ENCODE measurements at regions not wholly inside any gene's neighbourhood (a gene's known extent, or its start where the extent isn't known, plus 50 kb on each side); places are given as distances from the start of the nearest gene placed in this dataset.

DNA sequence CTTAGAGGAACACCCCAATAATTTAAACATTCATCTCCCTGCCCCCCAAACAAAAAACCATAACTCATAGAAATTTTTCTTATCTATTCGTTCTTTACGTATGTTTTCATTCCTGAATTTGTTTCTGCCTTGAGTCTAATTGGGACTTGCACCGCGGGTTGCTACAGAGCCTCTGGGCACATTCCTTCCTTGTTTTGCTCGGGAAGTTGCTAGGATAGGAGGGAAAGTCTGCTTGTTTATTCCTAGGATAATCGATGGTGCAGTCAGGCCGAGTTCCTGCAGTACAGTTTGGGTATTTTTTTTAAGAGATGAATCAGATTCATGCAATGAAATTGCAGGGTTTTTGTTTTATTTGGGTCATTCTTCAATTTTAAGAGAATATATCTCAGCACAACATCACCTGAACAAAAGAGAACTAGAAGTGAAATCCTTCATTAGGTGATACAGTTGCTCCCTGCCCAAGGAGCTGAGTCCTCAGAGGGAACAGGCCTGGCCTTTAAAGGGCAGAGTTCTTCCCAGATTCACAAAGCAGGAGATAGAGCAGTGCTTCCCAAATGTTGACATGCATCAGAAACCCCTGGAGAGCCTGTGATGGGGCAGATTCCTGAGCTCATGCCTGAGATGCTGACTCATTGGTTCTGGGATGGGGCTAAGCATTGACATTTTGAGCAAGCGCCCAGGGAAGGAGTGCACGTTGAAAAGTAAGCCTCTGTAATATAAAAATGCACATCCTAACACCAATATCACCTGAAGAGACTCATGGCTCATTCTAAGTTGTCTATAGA is 114.9 kb upstream of the FAM9B start:
- no peak for DNase-seq

DNA sequence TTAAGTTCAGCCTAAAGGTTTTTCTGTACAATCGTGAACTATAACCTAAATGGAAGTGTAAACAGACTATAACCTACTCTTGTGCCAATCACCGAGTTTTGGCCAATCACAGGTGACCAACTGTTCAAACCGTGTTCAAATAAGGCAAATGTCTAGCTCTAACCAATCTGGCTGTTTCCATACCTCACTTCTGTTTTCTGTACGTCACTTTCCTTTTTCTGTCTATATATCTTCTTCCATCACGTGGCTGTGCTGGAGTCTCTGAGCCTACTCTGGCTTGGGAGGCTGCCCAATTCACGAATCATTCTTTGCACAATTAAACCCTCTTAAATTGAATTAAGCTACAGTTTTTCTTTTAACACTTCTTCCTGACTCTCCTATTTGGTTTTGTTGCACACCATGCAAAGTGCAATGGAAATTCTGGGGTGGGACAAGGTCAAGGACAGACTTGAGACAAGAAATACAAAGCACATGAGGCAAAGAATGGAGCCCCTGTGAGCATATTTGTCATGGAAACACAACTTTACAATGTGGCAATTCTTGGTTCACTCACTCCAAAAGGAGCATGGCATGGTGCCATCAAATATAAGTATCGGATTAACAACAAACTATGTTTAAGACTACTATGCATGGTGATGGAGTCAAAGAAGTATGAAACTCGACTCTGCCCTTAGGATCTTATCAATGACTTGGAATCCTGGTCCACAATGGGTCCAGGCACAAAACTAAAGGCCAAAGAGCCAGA is 115.7 kb upstream of the FAM9B start:
- DNase-seq = no peak

DNA sequence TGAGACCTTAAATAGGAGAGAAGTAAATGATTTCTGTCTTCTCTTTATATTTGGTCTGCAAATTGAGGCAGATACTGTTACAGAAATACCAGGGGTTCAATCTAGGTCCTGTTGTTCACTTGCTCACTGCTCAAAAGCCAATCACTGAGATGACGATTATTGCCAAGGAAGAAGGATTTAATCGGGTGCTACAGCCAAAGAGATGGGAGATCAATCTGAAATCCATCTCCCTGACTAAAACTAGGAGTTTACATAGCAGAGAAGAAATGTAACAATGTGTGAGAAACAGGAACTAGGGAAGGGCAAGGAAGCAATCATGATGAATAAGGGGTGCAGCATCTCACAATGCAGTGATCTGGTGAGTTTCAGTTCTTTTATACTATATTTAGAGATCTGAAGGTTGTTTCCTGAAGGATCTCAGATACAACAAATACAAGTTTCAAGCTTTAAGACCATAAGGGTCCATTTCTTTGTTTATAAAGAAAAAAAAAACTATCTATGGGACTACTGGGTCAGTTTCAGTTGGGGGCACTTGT is 117.9 kb upstream of the FAM9B start:
- DNase-seq = no peak

DNA sequence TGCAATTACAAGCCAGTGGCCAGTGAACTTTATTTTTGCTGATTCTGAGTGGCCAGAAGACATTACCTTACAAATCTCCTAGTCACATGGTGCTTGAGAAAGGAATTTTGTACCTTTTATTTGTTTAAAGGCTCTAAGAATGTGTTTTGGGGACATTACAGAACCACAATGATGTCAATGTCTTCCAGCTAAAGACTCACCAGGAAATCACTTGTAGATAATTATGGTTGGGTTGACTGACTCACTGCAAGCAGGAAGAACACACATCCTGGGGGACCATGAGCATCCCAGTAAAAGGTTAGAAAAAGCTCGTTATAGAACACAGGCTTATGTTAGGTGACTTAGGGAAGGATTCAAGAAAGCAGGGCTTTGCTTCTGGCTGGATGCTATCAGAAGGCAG is 119.4 kb upstream of the FAM9B start:
- no peak for DNase-seq

DNA sequence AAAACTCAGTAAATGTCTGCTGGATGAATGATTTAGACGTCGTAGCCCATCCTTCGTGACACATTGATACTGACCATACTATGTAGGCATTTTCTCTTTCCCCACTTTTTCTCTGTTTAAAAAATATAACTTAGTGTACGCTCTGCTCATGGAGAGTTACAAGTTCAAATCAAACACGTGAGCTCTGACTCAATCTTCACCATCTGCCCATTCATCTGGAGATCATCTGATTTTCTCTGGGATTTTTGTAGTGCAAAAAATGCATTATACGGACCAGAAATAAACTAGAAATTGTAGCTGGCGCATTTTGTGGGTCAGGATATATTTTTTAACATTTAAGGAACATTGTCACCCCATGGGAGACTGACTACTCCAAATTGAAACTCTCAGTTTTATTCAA is 124.7 kb upstream of the FAM9B start:
- DNase-seq = no peak

DNA sequence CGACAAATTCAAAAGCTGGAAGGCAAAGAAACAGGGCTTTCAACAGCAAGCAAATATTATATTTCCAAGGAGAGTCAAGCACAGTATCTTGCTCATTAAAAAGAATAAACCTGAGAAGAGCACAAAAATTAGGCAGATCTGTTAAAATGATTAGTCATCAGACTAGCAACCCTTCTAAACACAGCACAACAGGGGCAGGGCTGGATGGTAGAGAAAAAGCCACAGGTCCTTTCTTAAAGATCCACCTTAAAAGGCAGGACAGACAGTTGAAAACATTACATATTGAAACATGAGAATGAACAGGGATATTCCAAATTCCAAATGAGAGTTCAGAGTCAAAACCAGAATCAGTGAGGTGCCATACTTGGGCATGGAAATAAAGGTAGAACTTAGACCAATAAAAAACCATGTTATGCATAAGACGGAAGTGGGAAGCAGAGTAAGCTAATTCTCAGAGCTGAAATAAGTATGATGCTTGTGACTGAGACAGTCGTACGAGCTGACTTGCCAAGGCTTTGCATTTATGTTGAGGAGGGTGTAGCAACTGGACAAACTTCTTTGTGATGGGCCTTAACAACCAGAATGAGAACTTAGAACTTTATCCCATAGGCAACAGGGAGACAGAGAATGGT is 126.9 kb upstream of the FAM9B start:
- DNase-seq = no peak

DNA sequence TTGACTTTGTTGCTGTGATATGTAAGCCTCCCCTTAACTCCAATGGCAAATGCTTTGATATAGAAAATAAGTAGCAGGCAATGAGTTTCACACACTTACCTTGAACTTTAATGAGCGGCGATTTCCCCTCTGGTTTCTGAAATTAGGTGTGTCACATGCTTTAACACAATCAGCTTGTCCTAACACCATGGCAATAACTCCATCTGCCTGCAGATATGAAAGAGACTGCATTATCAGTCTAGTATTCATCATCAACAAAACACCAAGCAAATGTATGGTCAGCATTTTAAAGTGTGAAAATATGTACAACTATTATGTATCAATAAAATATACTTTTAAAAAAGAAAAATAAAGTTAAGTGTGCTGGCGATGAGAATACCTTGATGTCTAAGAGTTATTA is 128.8 kb upstream of the FAM9B start:
- DNase-seq = no peak

DNA sequence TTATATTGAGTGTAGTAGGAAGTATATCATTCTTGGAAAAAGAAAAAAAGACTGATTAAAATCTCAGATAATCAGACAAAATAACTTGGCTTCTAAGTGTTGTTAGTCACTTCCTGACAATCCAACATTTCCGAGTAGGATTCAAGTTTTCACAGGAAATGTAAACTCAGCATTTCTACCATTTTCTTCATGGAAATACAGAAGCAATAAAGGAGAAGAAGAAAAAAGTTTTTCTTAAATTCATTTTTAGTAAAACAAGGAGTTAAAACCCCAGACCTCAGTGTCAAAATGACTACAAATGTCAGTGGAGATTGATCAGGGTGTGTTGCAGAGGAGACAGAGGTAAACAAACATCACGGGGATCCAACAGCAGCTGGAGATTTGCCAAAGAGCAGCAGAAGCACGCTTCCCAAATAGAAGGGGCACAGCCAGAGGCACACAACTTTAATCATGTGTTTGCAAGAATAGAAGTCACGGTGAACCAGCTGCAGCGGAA is 129.3 kb upstream of the FAM9B start:
- no peak for DNase-seq

DNA sequence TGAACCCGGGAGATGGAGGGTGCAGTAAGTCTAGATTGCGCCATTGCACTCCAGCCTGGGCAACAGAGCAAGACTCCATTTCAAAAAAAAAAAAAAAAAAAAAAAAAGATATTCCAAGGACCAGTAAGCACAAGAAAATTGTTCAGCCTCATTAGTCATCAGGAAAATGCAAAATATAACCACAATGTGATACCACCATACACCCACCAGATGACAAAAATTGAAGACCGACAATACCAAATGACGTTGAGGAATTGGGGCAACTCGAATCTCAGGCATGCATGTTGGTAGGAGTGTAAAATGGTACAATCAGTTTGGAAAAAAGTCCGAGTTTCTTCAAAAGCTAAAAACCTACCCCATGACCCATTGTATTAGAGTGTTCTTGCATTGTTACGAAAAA is 130.2 kb upstream of the FAM9B start:
- no peak for DNase-seq

DNA sequence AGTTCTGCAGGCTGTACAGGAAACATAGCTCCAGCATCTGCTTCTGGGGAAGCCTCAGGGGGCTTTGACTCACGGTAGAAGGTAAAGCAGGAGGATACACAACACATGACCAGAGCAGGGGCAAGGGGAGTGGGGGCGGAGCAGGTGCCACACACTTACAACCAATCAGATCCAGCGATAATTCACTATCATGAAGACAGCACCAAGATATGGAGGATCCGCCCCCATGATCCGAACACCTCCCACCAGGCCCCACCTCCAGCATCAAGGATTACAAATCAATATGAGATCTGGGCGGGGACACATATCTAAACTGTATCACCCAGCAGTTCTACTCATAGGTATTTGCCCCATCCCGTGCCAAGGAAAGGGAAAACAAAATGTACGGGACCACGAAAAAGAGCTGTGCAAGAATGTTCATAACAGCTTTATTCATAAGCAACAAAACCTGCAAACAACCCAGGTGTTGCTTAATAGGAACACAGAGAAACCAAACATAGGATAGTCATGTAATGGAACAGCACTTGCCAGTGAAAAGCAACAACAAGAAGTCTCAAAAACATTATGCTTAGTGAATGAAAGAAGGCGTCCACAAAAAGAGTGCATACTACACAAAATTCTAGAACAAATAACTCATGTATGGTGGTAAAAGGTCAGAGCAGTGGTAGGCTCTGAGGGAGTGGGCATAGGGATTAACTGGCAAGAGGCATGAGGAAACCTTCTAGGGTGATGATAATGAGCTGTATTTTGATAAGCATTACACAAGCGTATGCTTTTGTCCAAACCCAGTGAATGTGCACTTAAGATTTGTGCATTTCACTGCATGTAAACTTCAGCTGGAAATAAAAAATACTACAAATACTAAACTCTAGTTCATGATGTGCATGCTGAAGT is 130.9 kb upstream of the FAM9B start:
- DNase-seq = no peak

DNA sequence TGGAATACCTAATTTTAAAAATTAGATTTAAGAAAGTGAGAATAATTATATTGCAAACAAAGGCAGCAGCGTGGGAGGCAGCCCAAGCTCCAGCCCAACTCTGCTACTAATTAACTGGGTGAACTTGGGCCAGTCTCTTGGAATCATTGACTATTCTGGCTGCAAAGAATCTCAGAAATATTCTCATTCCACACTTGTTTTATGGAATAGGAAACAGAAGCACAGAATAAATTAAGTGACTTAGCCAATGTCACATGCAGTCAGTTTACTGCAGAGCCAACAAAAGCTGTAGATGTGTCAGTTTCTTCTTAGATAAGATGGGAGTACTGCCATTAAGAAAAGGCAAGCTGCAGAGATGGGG is 132.6 kb upstream of the FAM9B start:
- DNase-seq = no peak

DNA sequence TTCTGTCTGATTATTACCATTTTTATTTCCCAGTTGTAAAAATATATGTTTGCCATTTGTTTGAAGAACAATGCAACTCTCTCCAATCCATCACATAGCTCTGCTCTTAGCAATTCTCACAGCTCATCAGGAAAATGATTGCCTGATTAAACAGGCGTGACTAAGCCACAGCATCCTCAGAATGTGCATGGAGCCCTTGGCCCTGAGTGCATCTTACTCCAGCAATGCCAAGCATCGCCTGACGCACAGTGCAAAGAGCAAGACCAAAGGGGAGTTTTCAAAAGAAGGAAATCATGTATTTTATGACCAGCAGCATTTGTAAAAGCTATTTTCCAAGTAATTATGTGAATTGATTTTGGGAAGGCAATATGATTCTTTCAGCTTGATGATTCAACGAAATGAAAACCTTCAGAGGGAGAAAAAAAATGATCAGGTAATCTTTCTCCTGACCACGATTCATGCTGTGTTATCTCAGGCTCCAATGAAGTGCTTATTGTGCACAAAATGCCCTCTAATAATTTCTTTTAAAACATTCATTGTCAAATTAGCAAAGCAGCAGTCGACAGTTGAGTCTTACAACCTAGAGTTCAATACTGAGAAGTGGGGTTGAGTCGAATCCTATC is 138.0 kb upstream of the FAM9B start:
- no peak for DNase-seq

DNA sequence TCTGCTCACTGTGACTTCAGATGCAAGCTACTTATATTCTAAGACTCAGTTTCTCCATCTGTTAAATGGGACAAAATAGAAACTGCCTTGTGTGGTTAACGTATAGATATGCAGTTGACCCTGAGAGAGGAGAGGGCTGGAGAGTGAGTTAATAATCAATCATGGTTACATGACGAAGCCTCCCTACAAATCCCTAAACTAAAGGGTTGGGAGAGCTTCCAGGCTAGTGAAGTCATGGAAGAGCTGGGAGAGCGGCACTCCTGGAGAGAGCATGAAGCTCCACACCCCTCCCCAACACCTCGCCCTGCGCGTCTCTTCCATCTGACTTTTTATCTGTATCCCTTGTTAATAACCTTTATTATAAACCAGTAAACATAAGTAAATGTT is 138.5 kb upstream of the FAM9B start:
- no peak for DNase-seq

DNA sequence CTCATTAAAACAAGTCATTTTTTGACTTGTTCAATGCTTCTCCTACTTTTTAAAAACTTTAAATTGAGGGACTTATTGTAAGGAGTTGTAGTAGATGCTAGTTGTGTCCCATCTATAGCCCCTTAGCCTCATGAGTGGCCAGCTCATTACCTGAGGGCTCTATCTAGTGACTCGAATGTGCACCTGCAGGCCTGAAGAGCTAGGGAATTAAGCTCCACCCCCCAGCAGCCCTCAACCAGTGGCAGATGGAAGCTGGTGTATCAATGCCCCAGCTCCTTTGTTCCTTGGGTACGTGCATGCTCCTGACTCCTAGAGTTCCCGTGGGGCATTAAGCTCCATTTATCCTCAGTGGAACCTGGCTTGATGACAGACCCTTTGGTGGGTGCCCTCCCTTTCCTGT is 146.7 kb upstream of the FAM9B start:
- no peak for DNase-seq

DNA sequence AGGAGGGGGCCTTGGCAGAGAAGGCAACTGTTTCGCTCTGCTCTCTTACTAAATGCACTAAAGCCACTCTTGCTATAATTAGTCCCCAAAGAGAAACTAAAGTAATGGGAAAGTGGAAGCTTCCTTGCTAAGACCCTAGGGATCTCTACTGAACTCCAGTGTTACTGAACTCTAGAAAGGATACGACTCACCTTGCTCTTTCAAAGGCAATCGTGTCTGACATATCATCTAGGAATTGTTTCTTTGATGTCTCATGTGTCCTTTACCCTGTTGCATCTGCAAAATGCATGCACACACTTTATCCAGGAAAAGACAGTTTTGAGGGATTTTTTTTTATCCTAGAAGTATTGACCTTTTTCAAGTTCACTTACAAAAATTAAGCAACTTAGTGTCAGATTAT is 148.1 kb upstream of the FAM9B start:
- DNase-seq = no peak

DNA sequence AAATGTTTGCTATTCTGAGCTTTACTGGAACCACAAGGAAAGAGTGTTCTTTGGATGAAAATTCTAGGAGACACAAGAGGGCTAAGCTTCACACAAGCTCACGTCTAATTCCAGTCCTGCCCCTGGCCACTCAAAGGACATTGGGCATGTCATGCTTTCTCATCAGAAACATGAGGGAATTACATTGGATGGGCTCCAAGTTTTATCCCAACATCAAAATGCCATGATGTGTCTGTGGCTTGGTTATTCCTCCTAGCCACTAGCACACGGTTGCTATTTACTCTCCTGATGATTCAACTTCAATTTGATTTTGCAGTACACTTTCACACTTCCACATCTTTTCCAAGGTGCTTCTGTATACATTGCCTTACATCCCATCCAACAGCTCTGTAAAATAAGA is 149.6 kb upstream of the FAM9B start:
- DNase-seq = no peak

DNA sequence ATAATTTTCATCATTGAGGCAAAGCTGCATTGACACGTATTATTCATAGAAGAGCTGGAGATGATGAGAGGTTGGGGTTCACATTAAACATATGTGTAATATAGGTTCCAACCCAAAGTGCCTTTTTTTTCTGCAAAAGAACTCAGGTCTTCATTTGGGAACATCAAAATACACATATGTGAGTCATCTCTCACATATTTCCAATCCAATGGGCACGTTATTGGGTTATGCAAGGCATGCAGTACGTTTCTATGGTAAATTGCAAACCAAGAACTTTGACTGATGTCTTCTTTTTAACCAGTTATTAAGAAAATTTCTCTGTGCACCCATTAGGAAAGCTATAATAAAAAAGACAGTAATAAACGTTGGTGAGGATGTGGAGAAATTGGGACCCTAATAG is 150.3 kb upstream of the FAM9B start:
- DNase-seq = no peak

DNA sequence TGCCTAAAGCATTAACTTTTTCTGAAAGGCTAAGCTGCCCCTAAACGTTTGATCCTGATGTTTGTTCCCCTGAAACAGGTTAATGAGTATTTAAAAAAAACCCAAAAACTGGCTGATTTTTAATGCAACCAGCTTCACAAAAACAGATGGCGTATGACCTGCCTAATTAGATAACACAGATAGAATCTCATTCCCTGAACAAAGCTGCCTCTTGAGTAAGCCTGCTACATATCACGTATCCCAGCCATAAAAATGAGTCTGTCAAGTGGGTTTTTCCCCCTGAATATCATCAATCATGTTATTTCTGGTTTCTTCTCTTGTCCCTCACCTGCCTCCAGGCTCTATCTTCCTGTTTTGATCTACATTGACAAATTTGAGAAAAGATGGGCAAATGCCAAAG is 154.2 kb upstream of the FAM9B start:
- DNase-seq = no peak

DNA sequence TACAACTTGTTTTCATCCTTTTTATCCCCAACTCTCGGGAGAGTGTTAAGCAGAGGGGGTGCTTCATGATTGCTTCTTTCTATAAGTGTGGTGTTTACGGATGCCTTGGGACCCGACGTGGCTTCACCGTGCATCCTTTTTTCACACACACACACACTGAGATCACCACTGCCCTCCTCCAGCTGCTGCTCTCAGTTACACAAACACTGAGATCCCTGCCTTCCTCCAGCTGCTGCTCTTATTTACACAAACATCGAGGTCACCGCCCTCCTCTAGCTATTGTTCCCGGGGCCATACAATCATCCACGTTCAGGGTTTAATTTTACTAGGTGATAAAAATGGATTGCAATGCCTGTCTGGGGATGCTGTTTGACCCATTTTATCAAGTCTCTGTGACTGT is 155.4 kb upstream of the FAM9B start:
- no peak for DNase-seq

DNA sequence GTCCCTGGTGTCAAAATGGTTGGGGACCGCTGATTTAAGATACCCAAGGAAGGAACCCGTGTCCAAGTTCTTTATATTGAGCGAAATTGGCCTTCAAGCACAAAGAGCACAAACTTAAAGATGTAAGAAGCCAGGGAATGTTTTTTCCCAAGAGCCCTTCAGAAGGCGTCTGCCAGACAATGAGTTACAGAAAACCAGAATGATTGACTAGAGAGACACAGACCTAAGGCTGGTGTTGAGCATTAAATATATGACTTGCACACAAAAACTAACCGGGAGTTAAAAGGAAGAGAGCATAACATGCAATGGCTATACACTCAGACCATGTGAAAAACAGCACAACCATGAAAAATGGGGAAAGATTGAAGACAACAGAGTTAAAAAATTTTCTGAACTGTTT is 157.5 kb upstream of the FAM9B start:
- no peak for DNase-seq

DNA sequence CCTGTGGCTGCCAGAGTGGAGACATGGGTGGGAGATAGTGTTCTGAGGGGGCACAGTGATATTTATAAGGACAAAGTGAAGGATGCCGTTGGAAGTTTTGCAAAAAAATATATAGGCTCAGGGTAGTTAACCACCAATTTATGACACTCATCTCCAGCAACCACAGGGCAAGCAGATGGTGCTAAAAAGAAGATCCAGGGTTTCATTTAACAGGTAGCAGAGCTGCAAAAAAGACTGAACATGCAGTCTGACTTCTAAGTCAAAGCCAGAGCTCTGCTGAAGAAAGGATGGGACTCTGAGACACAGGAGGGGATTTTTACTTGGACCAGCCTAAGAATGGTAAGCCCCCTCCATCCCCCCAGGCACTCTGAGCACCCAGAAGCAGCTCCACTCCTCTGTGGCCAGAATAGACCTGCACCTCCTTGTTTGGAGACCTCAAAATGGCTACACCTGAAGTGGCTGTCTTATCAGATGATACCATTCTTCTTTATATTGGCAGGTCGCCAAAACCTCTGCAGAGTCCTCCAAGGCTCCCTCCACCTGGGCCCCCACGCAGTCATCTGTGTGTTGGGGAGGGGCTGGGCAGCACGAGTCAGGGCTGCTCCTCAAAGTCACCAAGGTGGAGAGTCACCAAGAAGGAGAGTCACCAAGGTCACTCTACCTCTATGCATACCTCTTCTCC is 161.4 kb upstream of the FAM9B start:
- DNase-seq = no peak
